ENCODE measurements at regions not wholly inside any gene's neighbourhood (a gene's known extent, or its start where the extent isn't known, plus 50 kb on each side); places are given as distances from the start of the nearest gene placed in this dataset.

DNA sequence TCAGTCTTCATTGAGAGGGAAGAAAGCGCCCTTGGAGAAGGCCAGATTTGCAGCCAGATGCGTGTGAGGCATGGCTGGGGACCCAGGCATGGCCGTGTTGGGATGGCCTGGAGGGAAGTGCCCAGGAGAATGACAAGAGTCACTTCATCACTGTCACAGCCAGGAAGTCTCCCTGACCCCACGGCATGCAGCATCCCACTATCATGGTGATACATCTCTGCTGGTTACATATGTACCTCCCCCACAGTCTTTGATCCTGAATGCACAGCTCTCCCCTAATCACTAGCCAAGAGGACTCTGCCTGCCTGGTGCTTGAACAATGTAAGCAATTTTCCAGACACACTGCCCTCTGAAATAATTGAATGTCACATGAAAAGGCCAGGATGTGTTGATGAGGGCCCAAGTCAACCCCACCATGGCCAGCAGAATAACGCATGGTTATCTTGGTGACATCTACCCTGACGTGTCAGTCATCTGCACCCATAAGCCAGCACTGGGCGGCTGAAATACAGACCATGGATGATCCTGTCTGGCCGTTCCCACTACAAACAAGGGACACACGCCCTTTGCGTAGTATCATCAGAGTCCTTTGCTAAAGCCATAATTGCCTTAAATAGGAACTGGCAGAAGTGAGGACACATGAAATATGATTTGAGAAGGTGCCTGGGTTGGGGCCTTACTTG is 149.7 kb upstream of the SPACA7 start:
- no peak overlapping the region for H3K9ac ChIP-seq (ENCODE audit: low read length)
- TF ChIP-seq, protein P1, sequence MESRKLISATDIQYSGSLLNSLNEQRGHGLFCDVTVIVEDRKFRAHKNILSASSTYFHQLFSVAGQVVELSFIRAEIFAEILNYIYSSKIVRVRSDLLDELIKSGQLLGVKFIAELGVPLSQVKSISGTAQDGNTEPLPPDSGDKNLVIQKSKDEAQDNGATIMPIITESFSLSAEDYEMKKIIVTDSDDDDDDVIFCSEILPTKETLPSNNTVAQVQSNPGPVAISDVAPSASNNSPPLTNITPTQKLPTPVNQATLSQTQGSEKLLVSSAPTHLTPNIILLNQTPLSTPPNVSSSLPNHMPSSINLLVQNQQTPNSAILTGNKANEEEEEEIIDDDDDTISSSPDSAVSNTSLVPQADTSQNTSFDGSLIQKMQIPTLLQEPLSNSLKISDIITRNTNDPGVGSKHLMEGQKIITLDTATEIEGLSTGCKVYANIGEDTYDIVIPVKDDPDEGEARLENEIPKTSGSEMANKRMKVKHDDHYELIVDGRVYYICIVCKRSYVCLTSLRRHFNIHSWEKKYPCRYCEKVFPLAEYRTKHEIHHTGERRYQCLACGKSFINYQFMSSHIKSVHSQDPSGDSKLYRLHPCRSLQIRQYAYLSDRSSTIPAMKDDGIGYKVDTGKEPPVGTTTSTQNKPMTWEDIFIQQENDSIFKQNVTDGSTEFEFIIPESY (IDR thresholded peaks at IDR 0.05; ENCODE audit: extremely low read depth, insufficient replicate concordance, low read length), result no peak
- TF ChIP-seq, protein P2, sequence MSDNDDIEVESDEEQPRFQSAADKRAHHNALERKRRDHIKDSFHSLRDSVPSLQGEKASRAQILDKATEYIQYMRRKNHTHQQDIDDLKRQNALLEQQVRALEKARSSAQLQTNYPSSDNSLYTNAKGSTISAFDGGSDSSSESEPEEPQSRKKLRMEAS (IDR thresholded peaks at IDR 0.05), result no peak
- TF ChIP-seq EZH2 (IDR thresholded peaks at IDR 0.05) (no peak), TCF7L2 (IDR thresholded peaks at IDR 0.05; ENCODE audit: borderline replicate concordance, extremely low read depth, insufficient read depth, insufficient read length) (no peak), JUND (IDR thresholded peaks at IDR 0.05) (no peak), SP1 (IDR thresholded peaks at IDR 0.05; ENCODE audit: low read depth) (no peak), ZFX (IDR thresholded peaks at IDR 0.05) (no peak), POLR2AphosphoS5 (IDR thresholded peaks at IDR 0.05; ENCODE audit: low read depth, low read length) (no peak), EZH2phosphoT487 (IDR thresholded peaks at IDR 0.05; ENCODE audit: borderline replicate concordance) (no peak), ELF1 (IDR thresholded peaks at IDR 0.05; ENCODE audit: borderline replicate concordance, low read depth) (no peak), EGR1 (IDR thresholded peaks at IDR 0.05; ENCODE audit: low read depth) (no peak), POLR2A (IDR thresholded peaks at IDR 0.05; ENCODE audit: borderline replicate concordance, extremely low read depth, insufficient read depth, insufficient read length) (no peak), CEBPB (IDR thresholded peaks at IDR 0.05; ENCODE audit: low read depth) (no peak)
- TF ChIP-seq, protein P3, sequence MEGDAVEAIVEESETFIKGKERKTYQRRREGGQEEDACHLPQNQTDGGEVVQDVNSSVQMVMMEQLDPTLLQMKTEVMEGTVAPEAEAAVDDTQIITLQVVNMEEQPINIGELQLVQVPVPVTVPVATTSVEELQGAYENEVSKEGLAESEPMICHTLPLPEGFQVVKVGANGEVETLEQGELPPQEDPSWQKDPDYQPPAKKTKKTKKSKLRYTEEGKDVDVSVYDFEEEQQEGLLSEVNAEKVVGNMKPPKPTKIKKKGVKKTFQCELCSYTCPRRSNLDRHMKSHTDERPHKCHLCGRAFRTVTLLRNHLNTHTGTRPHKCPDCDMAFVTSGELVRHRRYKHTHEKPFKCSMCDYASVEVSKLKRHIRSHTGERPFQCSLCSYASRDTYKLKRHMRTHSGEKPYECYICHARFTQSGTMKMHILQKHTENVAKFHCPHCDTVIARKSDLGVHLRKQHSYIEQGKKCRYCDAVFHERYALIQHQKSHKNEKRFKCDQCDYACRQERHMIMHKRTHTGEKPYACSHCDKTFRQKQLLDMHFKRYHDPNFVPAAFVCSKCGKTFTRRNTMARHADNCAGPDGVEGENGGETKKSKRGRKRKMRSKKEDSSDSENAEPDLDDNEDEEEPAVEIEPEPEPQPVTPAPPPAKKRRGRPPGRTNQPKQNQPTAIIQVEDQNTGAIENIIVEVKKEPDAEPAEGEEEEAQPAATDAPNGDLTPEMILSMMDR (IDR thresholded peaks at IDR 0.05 in 2 of 3, conservative IDR thresholded peaks at IDR 0.05 in 1 of 3; ENCODE audit: borderline replicate concordance in 1 of 3, insufficient read depth in 1 of 3, low read depth in 2 of 3, low read length in 2 of 3), result no peak
- TF ChIP-seq, protein P4, sequence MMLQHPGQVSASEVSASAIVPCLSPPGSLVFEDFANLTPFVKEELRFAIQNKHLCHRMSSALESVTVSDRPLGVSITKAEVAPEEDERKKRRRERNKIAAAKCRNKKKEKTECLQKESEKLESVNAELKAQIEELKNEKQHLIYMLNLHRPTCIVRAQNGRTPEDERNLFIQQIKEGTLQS (IDR thresholded peaks at IDR 0.05), result no peak
- peaks cover 12% of the 10 kb centered on the region for H3K27me3 ChIP-seq (ENCODE audit: insufficient read depth, low read length)
- H3K4me3 ChIP-seq (replicated peaks in 1 of 2; ENCODE audit: low read depth in 1 of 2, low read length in 2 of 2), result no peak overlapping the region
- H3K4me2 ChIP-seq (ENCODE audit: low read length), result no peak overlapping the region
- no peaks in the 10 kb centered on the region for H4K20me1 ChIP-seq (ENCODE audit: insufficient read depth)
- ChIA-PET POLR2A (no interaction called here), RAD21 (ENCODE audit: low non-redundant PET in 1 of 2, low total read pairs in 2 of 2, uncharacterized antibody in 2 of 2, unreplicated experiment in 2 of 2) (no interaction called here), CTCF (interaction anchor here (1.0 kb wide), 1 partner anchor 217 kb away, joined by 3 read pairs; no protein-coding TSS in a partner anchor)
- H3K9me2 ChIP-seq (ENCODE audit: insufficient read depth), result no peaks in the 10 kb centered on the region
- ATAC-seq (no peak), DNase-seq (ENCODE audit: low read depth, low spot score) (no peak)
- H2AFZ ChIP-seq (ENCODE audit: low read depth, low read length, poor library complexity, severe bottlenecking), result no peak overlapping the region
- no peak overlapping the region for H3K27ac ChIP-seq (ENCODE audit: low read depth, low read length)
- no TSS peak for BruUV-seq (replicated peaks)
- no peaks in the 10 kb centered on the region for H3K79me2 ChIP-seq (ENCODE audit: insufficient read depth, low read length)
- no peaks in the 10 kb centered on the region for H3K4me1 ChIP-seq (ENCODE audit: control insufficient read depth in 1 of 2, insufficient read depth in 2 of 2, low read length in 2 of 2)
- intact Hi-C loops (cut with micrococcal nuclease), result no loop called here
- H3K9me3 ChIP-seq (ENCODE audit: control insufficient read depth in 1 of 2, insufficient read depth in 1 of 2, low read depth in 1 of 2, low read length in 2 of 2), result no peaks in the 10 kb centered on the region
- H3K36me3 ChIP-seq (ENCODE audit: control insufficient read depth in 1 of 2, insufficient read depth in 2 of 2, low read length in 2 of 2), result no peaks in the 10 kb centered on the region
